ENCODE measurements at regions not wholly inside any gene's neighbourhood (a gene's known extent, or its start where the extent isn't known, plus 50 kb on each side); places are given as distances from the start of the nearest gene placed in this dataset.

DNA sequence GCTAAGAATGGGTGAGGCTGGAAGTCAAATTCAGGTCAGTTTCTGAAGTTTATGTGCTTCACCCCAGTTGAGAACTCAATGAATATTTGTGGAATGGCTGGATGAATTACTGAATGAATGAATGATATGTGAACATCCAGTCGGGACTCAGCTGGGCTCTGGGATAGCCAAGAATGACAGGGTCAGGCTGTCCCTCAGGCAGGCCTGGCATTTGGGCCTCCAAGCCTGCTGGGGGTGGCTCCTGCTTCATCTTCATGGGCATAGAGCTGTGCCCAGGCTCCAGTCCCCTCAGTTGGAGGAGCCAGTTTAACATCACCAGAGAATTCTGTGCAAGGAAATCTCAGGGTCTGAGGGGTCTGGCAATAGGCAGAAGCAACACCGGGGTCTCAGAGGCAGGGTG is 185.8 kb downstream of the PHETA1 start:
- no peaks in the 10 kb centered on the region for H3K9me3 Mint-ChIP-seq
- H3K27ac ChIP-seq (ENCODE audit: low read depth): no peak overlapping the region
- no peaks in the 10 kb centered on the region for H3F3A ChIP-seq (replicated peaks; ENCODE audit: low read depth)
- 0 out of 2 replicates have a peak, but pooled peaks cover 2% of the 10 kb centered on the region for H4K20me1 ChIP-seq (replicated peaks; ENCODE audit: insufficient read depth)
- no peaks in the 10 kb centered on the region for H3K9me2 ChIP-seq (ENCODE audit: insufficient read depth)
- no peak for ATAC-seq
- no peaks in the 10 kb centered on the region for H3K36me3 Mint-ChIP-seq (ENCODE audit: low read depth)
- no peak overlapping the region for H3K27ac Mint-ChIP-seq
- peaks cover 7% of the 10 kb centered on the region; the same call in 2 of the 3 replicates for H3K4me1 Mint-ChIP-seq
- H3K4me3 ChIP-seq: no peak overlapping the region
- H3K4me3 Mint-ChIP-seq: no peak overlapping the region
- H3K36me3 ChIP-seq (ENCODE audit: insufficient read depth): no peaks in the 10 kb centered on the region
- H3K4me1 ChIP-seq (ENCODE audit: insufficient read depth): no peaks in the 10 kb centered on the region
- H3K27me3 Mint-ChIP-seq (ENCODE audit: insufficient read depth, low read depth, poor library complexity): peaks cover 9% of the 10 kb centered on the region
- no peak overlapping the region for H2AFZ ChIP-seq
- no peak for DNase-seq (ENCODE audit: low spot score)
- 0 out of 2 replicates have a peak, but pooled peaks cover 4% of the 10 kb centered on the region for H3K79me2 ChIP-seq (replicated peaks; ENCODE audit: insufficient read depth)
- no peak for TF ChIP-seq EZH2 (IDR thresholded peaks at IDR 0.05; ENCODE audit: low read depth, unreplicated experiment)
- H3K27me3 ChIP-seq (ENCODE audit: insufficient read depth): no peaks in the 10 kb centered on the region
- no peak overlapping the region for H3K4me2 ChIP-seq

DNA sequence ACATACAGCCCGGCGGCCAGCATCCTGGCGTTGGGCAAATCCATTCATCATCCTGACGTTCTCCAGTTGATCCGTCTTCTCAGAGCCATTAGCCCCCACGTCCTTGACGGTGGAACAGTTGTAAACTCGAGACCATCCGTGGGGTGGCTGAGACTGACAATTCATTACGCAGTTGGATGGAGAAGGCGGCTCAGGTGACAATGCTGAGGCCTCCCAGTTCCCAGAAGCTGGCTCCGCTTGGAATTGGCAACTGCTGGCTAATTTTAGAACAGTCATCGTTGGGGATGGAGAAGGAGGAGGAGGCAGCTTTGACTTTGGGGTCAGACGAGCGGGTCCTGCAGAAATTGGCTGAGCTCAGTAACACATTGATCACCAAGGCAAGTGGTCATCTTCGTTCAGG is 186.5 kb downstream of the PHETA1 start:
- H3K4me3 ChIP-seq: no peak overlapping the region
- no peaks in the 10 kb centered on the region for H3K27me3 ChIP-seq (ENCODE audit: insufficient read depth)

DNA sequence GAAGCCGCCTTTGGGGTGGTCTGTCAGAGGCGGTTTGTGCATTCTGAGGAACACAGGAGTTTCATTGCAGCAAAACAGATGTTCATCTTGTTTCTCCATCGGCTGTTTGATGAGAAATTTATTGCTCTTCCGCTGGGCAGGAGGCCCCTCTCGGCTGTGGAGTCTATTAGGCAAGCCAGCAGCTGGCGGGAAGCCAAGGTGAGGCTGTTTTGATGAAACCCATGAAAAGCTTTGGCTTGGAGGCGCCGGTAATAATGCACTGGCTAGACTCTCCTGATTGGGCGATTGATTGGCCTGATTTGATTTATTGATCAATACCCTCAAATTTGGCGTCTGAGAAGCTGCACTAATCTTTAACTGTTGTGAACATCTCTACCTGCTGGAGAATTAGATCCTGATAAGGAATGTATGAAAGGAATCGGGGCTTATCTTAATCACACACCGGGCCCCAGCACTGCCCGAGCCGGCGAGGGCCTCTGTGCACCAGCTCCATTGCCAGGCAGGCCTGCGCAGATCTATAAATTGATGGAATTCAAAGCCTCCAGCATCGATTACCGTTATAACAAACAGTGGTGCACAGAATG is 187.7 kb downstream of the PHETA1 start:
- no peak overlapping the region for H3K4me3 Mint-ChIP-seq
- H3K27me3 Mint-ChIP-seq (ENCODE audit: insufficient read depth, low read depth, poor library complexity): peaks cover 9% of the 10 kb centered on the region
- Histone ChIP-seq H3K27ac (ENCODE audit: low read depth) (no peak overlapping the region), H4K20me1 (replicated peaks; ENCODE audit: insufficient read depth) (0 out of 2 replicates have a peak, but pooled peaks cover 2% of the 10 kb centered on the region), H3K4me1 (ENCODE audit: insufficient read depth) (no peaks in the 10 kb centered on the region), H3K79me2 (replicated peaks; ENCODE audit: insufficient read depth) (0 out of 2 replicates have a peak, but pooled peaks cover 4% of the 10 kb centered on the region), H2AFZ (no peak overlapping the region), H3K4me3 (no peak overlapping the region), H3K36me3 (ENCODE audit: insufficient read depth) (no peaks in the 10 kb centered on the region), H3K27me3 (ENCODE audit: insufficient read depth) (no peaks in the 10 kb centered on the region), H3K4me2 (no peak overlapping the region), H3K9me2 (ENCODE audit: insufficient read depth) (no peaks in the 10 kb centered on the region), H3F3A (replicated peaks; ENCODE audit: low read depth) (no peaks in the 10 kb centered on the region)
- ATAC-seq (no peak), DNase-seq (ENCODE audit: low spot score) (no peak)
- no peak overlapping the region for H3K27ac Mint-ChIP-seq
- H3K36me3 Mint-ChIP-seq (ENCODE audit: low read depth): no peaks in the 10 kb centered on the region
- peaks cover 7% of the 10 kb centered on the region; the same call in 2 of the 3 replicates for H3K4me1 Mint-ChIP-seq
- no peaks in the 10 kb centered on the region for H3K9me3 Mint-ChIP-seq
- no peak for TF ChIP-seq EZH2 (IDR thresholded peaks at IDR 0.05; ENCODE audit: low read depth, unreplicated experiment)
- no peak for TF ChIP-seq JUNB (IDR thresholded peaks at IDR 0.05; ENCODE audit: unreplicated experiment)
- TF ChIP-seq STAT1 (IDR thresholded peaks at IDR 0.05; ENCODE audit: unreplicated experiment): no peak
- no peak for TF ChIP-seq POLR2AphosphoS5 (IDR thresholded peaks at IDR 0.05; ENCODE audit: low read depth)
- TF ChIP-seq, protein P1, sequence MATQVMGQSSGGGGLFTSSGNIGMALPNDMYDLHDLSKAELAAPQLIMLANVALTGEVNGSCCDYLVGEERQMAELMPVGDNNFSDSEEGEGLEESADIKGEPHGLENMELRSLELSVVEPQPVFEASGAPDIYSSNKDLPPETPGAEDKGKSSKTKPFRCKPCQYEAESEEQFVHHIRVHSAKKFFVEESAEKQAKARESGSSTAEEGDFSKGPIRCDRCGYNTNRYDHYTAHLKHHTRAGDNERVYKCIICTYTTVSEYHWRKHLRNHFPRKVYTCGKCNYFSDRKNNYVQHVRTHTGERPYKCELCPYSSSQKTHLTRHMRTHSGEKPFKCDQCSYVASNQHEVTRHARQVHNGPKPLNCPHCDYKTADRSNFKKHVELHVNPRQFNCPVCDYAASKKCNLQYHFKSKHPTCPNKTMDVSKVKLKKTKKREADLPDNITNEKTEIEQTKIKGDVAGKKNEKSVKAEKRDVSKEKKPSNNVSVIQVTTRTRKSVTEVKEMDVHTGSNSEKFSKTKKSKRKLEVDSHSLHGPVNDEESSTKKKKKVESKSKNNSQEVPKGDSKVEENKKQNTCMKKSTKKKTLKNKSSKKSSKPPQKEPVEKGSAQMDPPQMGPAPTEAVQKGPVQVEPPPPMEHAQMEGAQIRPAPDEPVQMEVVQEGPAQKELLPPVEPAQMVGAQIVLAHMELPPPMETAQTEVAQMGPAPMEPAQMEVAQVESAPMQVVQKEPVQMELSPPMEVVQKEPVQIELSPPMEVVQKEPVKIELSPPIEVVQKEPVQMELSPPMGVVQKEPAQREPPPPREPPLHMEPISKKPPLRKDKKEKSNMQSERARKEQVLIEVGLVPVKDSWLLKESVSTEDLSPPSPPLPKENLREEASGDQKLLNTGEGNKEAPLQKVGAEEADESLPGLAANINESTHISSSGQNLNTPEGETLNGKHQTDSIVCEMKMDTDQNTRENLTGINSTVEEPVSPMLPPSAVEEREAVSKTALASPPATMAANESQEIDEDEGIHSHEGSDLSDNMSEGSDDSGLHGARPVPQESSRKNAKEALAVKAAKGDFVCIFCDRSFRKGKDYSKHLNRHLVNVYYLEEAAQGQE (IDR thresholded peaks at IDR 0.05; ENCODE audit: unreplicated experiment): no peak
- TF ChIP-seq, protein P2, sequence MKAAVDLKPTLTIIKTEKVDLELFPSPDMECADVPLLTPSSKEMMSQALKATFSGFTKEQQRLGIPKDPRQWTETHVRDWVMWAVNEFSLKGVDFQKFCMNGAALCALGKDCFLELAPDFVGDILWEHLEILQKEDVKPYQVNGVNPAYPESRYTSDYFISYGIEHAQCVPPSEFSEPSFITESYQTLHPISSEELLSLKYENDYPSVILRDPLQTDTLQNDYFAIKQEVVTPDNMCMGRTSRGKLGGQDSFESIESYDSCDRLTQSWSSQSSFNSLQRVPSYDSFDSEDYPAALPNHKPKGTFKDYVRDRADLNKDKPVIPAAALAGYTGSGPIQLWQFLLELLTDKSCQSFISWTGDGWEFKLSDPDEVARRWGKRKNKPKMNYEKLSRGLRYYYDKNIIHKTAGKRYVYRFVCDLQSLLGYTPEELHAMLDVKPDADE (IDR thresholded peaks at IDR 0.05): no peak
- no peak for TF ChIP-seq ZNF114 (CRISPR knock-in tag; IDR thresholded peaks at IDR 0.05)
- no peak for TF ChIP-seq EZH2phosphoT487 (IDR thresholded peaks at IDR 0.05; ENCODE audit: unreplicated experiment)
- no peak for TF ChIP-seq CREB1 (CRISPR knock-in tag; IDR thresholded peaks at IDR 0.05; ENCODE audit: low read depth)
- no peak for TF ChIP-seq ZNF331 (CRISPR knock-in tag; IDR thresholded peaks at IDR 0.05; ENCODE audit: low read depth)
- TF ChIP-seq NANOG (IDR thresholded peaks at IDR 0.05; ENCODE audit: borderline replicate concordance): no peak

More for the DNA sequence above, 186.5 kb downstream of the PHETA1 start:
- 0 out of 2 replicates have a peak, but pooled peaks cover 4% of the 10 kb centered on the region for H3K79me2 ChIP-seq (replicated peaks; ENCODE audit: insufficient read depth)
- H3K9me3 Mint-ChIP-seq: no peaks in the 10 kb centered on the region
- H3K27ac Mint-ChIP-seq: no peak overlapping the region
- no peak overlapping the region for H2AFZ ChIP-seq
- no peak for TF ChIP-seq JUNB (IDR thresholded peaks at IDR 0.05; ENCODE audit: unreplicated experiment)
- no peak for TF ChIP-seq NANOG (IDR thresholded peaks at IDR 0.05; ENCODE audit: borderline replicate concordance)
- peaks cover 6% of the 10 kb centered on the region for H3K27me3 Mint-ChIP-seq (ENCODE audit: insufficient read depth, low read depth, poor library complexity)
- ATAC-seq: no peak
- no peaks in the 10 kb centered on the region for H3K36me3 Mint-ChIP-seq (ENCODE audit: low read depth)
- H3F3A ChIP-seq (replicated peaks; ENCODE audit: low read depth): no peaks in the 10 kb centered on the region
- no peak for DNase-seq (ENCODE audit: low spot score)
- H3K36me3 ChIP-seq (ENCODE audit: insufficient read depth): no peaks in the 10 kb centered on the region
- no peaks in the 10 kb centered on the region for H3K4me1 ChIP-seq (ENCODE audit: insufficient read depth)
- no peak overlapping the region for H3K4me3 Mint-ChIP-seq
- H3K27ac ChIP-seq (ENCODE audit: low read depth): no peak overlapping the region
- H3K4me1 Mint-ChIP-seq: peaks cover 7% of the 10 kb centered on the region; the same call in 1 of the 3 replicates
- H3K4me2 ChIP-seq: no peak overlapping the region
- H4K20me1 ChIP-seq (replicated peaks; ENCODE audit: insufficient read depth): 0 out of 2 replicates have a peak, but pooled peaks cover 2% of the 10 kb centered on the region
- H3K9me2 ChIP-seq (ENCODE audit: insufficient read depth): no peaks in the 10 kb centered on the region
